Caco-2 (cell line): ENCODE measurements at regions not wholly inside any gene's neighbourhood (a gene's known extent, or its start where the extent isn't known, plus 50 kb on each side); places are given as distances from the start of the nearest gene placed in this dataset.

Source experiments
- BruUV-seq: library from RNA; stranded (reverse); fragments of 400-500 nt; replicated peaks from 2 replicates; lab custom pipeline; 2021; lab: Mats Ljungman, UMichigan
- CTCF ChIA-PET: fragments of 300-600 bp; sonication (Branson Sonifier 250); formaldehyde crosslinking; loops from one replicate; lab custom pipeline; 2022; ENCODE audit warnings: antibody characterized with exemption; lab: Charles Lee
- POLR2A ChIA-PET: fragments of 300-600 bp; sonication (Branson Sonifier 250); formaldehyde crosslinking; loops from one replicate; lab custom pipeline; 2022; ENCODE audit warnings: antibody characterized with exemption; lab: Charles Lee
- DNase-seq, 2 experiments: peaks; one replicate each; pipeline versions ENCODE4 v3.0.0 to v3.0.0-alpha.2; 2020 to 2022
- H3K27me3 ChIP-seq: replicated peaks from 2 replicates; pipeline ENCODE4 v1.6.0; 2011; ENCODE audit warnings: low read length; ENCODE audit not compliant: control insufficient read depth, insufficient read depth
- H3K36me3 ChIP-seq: 2 replicates; pipeline ENCODE4 v1.5.1; 2011; ENCODE audit warnings: low read length; ENCODE audit not compliant: control insufficient read depth, insufficient read depth
- H3K4me1 ChIP-seq: fragments of 250-450 bp; sonication (Bioruptor Pico); 2 replicates; pipeline ENCODE4 v1.5.1; 2020; ENCODE audit warnings: mild to moderate bottlenecking
- H3K4me3 ChIP-seq: 2 replicates; pipeline ENCODE4 v1.5.1; 2011; ENCODE audit warnings: low read depth, mild to moderate bottlenecking, control low read depth, low read length
- H3K9me3 ChIP-seq: fragments of 250-450 bp; sonication (Bioruptor Pico); 2 replicates; pipeline ENCODE4 v1.5.1; 2020; ENCODE audit warnings: mild to moderate bottlenecking, moderate library complexity
- H3K27ac Mint-ChIP-seq: one replicate; pipeline ENCODE4 v1.8.0; 2022; ENCODE audit warnings: mixed read lengths; ENCODE audit not compliant: unreplicated experiment
- H3K27me3 Mint-ChIP-seq: one replicate; pipeline ENCODE4 v1.8.0; 2022; ENCODE audit warnings: mixed read lengths; ENCODE audit not compliant: insufficient read depth, unreplicated experiment
- H3K36me3 Mint-ChIP-seq: one replicate; pipeline ENCODE4 v1.8.0; 2022; ENCODE audit warnings: mild to moderate bottlenecking, mixed read lengths; ENCODE audit not compliant: insufficient read depth, unreplicated experiment
- H3K4me1 Mint-ChIP-seq: one replicate; pipeline ENCODE4 v1.8.0; 2022; ENCODE audit warnings: low read depth, mixed read lengths; ENCODE audit not compliant: unreplicated experiment
- H3K4me3 Mint-ChIP-seq: one replicate; pipeline ENCODE4 v1.8.0; 2022; ENCODE audit warnings: mild to moderate bottlenecking, moderate library complexity, mixed read lengths; ENCODE audit not compliant: unreplicated experiment
- H3K9me3 Mint-ChIP-seq: one replicate; pipeline ENCODE4 v1.8.0; 2022; ENCODE audit warnings: mixed read lengths; ENCODE audit not compliant: unreplicated experiment
- intact Hi-C: fragments of 100-400 bp; cut with micrococcal nuclease; formaldehyde crosslinking; loops from one replicate; pipeline ENCODE4 v1.10.0; 2022; ENCODE audit not compliant: unreplicated experiment
- TF ChIP-seq, protein P1 (sequence below), 2 experiments: fragments of 200-600 bp in 1 of 2; IDR thresholded peaks; 1 replicate in 1 of 2; 2 replicates in 1 of 2; pipeline versions ENCODE4 v1.5.1 to v1.8.0; 2011 to 2022; ENCODE audit warnings: antibody characterized with exemption in 1 of 2, control low read depth in 1 of 2, inconsistent platforms in 1 of 2, low read depth in 1 of 2, low read length in 1 of 2, mild to moderate bottlenecking in 1 of 2, moderate library complexity in 1 of 2; ENCODE audit not compliant: insufficient read depth in 1 of 2, severe bottlenecking in 1 of 2, unreplicated experiment in 1 of 2

DNA sequence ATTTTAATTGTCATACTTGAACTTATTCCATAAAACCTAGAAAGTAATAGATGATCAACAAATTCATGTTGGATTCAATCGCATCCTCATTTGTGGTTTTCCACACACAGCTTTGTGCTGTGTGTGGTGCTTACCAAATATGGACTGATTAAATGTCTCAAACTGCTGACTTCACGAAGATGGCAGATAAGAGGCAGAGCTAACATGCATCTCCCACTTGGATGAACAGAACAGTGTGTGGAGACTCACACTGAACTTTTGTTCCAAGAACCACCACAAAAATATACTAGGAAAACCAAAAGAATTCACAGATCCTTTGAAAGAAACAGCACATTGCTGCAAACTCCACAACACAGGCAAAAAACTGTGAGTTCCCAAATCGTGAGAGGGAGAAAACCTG is 603.7 kb downstream of the TENT5A start:
- no peaks in the 10 kb centered on the region for H3K4me1 Mint-ChIP-seq
- TF ChIP-seq, protein P1, sequence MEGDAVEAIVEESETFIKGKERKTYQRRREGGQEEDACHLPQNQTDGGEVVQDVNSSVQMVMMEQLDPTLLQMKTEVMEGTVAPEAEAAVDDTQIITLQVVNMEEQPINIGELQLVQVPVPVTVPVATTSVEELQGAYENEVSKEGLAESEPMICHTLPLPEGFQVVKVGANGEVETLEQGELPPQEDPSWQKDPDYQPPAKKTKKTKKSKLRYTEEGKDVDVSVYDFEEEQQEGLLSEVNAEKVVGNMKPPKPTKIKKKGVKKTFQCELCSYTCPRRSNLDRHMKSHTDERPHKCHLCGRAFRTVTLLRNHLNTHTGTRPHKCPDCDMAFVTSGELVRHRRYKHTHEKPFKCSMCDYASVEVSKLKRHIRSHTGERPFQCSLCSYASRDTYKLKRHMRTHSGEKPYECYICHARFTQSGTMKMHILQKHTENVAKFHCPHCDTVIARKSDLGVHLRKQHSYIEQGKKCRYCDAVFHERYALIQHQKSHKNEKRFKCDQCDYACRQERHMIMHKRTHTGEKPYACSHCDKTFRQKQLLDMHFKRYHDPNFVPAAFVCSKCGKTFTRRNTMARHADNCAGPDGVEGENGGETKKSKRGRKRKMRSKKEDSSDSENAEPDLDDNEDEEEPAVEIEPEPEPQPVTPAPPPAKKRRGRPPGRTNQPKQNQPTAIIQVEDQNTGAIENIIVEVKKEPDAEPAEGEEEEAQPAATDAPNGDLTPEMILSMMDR (IDR thresholded peaks at IDR 0.05; ENCODE audit: insufficient read depth in 1 of 2, low read depth in 1 of 2, low read length in 1 of 2, severe bottlenecking in 1 of 2, unreplicated experiment in 1 of 2), result no peak
- POLR2A ChIA-PET, result no interaction called here
- H3K27me3 ChIP-seq, result no peaks in the 10 kb centered on the region
- no peaks in the 10 kb centered on the region for H3K36me3 ChIP-seq
- H3K27me3 Mint-ChIP-seq, result no peaks in the 10 kb centered on the region
- H3K27ac Mint-ChIP-seq, result no peak overlapping the region
- no peaks in the 10 kb centered on the region for H3K4me1 ChIP-seq
- CTCF ChIA-PET, result no interaction called here
- no peaks in the 10 kb centered on the region for H3K36me3 Mint-ChIP-seq
- H3K9me3 Mint-ChIP-seq, result peaks cover 7% of the 10 kb centered on the region
- intact Hi-C loops, result no loop called here
- H3K9me3 ChIP-seq, result no peaks in the 10 kb centered on the region
- no TSS peak for BruUV-seq
- H3K4me3 ChIP-seq, result no peak overlapping the region
- no peak overlapping the region for H3K4me3 Mint-ChIP-seq
- no peak for DNase-seq

DNA sequence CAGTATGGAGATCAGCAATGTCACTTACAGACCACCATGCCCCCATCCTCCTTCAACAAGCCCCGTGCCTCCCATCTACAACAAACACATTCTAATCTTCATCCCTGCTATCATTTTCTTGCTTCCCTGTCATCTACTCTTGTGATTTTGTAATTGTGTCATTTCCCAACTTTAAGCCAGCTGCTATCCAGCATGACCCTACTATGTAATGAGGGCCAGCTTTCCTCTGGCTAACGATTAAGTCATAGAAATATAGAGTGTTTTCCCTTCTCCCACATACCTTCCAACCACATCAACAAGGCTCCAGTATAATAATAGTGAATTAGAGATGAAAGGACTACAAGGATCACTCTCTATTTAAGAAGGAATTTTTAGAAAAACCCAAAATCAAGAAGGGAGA is 607.0 kb downstream of the TENT5A start:
- no peaks in the 10 kb centered on the region for H3K27me3 Mint-ChIP-seq
- CTCF ChIA-PET, result no interaction called here
- DNase-seq, result no peak

DNA sequence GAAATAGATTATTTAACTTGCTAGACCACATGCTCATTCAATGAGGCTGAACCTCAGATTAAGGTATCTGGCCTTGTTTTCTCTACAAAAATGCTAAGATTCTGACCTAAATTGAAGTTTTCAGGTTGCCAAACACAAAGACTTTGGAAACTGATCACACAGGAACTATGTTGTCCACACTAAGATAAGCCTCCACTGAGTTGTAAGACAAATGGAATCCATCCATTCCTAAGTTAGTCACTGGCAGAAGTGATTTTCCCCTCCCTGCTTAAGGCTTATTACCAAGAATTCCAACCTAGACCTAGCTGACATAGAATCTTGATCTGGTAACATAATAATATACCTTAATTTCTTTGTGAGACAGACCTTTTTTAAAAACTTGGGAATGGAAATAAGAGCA is 608.1 kb downstream of the TENT5A start:
- no peaks in the 10 kb centered on the region for H3K4me1 ChIP-seq
- H3K36me3 ChIP-seq, result no peaks in the 10 kb centered on the region
- Mint-ChIP-seq H3K4me1 (no peaks in the 10 kb centered on the region), H3K27me3 (no peaks in the 10 kb centered on the region), H3K9me3 (no peaks in the 10 kb centered on the region), H3K27ac (no peak overlapping the region), H3K4me3 (no peak overlapping the region), H3K36me3 (no peaks in the 10 kb centered on the region)
- H3K27me3 ChIP-seq, result no peaks in the 10 kb centered on the region
- no peak for DNase-seq
- no peak overlapping the region for H3K4me3 ChIP-seq
- ChIA-PET POLR2A (no interaction called here), CTCF (no interaction called here)
- BruUV-seq, result no TSS peak
- no peaks in the 10 kb centered on the region for H3K9me3 ChIP-seq
- intact Hi-C loops, result no loop called here
- TF ChIP-seq, protein P1 (IDR thresholded peaks at IDR 0.05; ENCODE audit: insufficient read depth in 1 of 2, low read depth in 1 of 2, low read length in 1 of 2, severe bottlenecking in 1 of 2, unreplicated experiment in 1 of 2), result no peak

More for the DNA sequence above, 607.0 kb downstream of the TENT5A start:
- POLR2A ChIA-PET, result no interaction called here
- H3K4me1 ChIP-seq, result no peaks in the 10 kb centered on the region
- H3K27me3 ChIP-seq, result no peaks in the 10 kb centered on the region
- TF ChIP-seq, protein P1 (IDR thresholded peaks at IDR 0.05; ENCODE audit: insufficient read depth in 1 of 2, low read depth in 1 of 2, low read length in 1 of 2, severe bottlenecking in 1 of 2, unreplicated experiment in 1 of 2), result no peak
- no peaks in the 10 kb centered on the region for H3K9me3 ChIP-seq
- no peaks in the 10 kb centered on the region for H3K36me3 ChIP-seq
- Mint-ChIP-seq H3K4me1 (no peaks in the 10 kb centered on the region), H3K9me3 (no peaks in the 10 kb centered on the region), H3K4me3 (no peak overlapping the region), H3K27ac (no peak overlapping the region), H3K36me3 (no peaks in the 10 kb centered on the region)
- H3K4me3 ChIP-seq, result no peak overlapping the region
- no TSS peak for BruUV-seq
- intact Hi-C loops, result no loop called here
